ENCODE measurements at regions not wholly inside any gene's neighbourhood (a gene's known extent, or its start where the extent isn't known, plus 50 kb on each side); places are given as distances from the start of the nearest gene placed in this dataset.

- H3K4me1 Mint-ChIP-seq (ENCODE audit: low read depth): no peaks in the 10 kb centered on the region
- H3K27ac Mint-ChIP-seq (ENCODE audit: unreplicated experiment): no peak overlapping the region
- TF ChIP-seq, protein P1, sequence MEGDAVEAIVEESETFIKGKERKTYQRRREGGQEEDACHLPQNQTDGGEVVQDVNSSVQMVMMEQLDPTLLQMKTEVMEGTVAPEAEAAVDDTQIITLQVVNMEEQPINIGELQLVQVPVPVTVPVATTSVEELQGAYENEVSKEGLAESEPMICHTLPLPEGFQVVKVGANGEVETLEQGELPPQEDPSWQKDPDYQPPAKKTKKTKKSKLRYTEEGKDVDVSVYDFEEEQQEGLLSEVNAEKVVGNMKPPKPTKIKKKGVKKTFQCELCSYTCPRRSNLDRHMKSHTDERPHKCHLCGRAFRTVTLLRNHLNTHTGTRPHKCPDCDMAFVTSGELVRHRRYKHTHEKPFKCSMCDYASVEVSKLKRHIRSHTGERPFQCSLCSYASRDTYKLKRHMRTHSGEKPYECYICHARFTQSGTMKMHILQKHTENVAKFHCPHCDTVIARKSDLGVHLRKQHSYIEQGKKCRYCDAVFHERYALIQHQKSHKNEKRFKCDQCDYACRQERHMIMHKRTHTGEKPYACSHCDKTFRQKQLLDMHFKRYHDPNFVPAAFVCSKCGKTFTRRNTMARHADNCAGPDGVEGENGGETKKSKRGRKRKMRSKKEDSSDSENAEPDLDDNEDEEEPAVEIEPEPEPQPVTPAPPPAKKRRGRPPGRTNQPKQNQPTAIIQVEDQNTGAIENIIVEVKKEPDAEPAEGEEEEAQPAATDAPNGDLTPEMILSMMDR (IDR thresholded peaks at IDR 0.05): no peak
- peaks cover 10% of the 10 kb centered on the region for H3K27me3 Mint-ChIP-seq (ENCODE audit: low read depth)
- H3K9me3 Mint-ChIP-seq (ENCODE audit: low read depth): no peaks in the 10 kb centered on the region
- no peak for DNase-seq (ENCODE audit: low spot score)
- H3K4me3 Mint-ChIP-seq (ENCODE audit: unreplicated experiment): no peak overlapping the region
- no peaks in the 10 kb centered on the region for H3K36me3 Mint-ChIP-seq (ENCODE audit: low read depth)
Measured at GRCh38 chr6:71430018-71430417, 141.4 kb downstream of the OGFRL1 start.

DNA sequence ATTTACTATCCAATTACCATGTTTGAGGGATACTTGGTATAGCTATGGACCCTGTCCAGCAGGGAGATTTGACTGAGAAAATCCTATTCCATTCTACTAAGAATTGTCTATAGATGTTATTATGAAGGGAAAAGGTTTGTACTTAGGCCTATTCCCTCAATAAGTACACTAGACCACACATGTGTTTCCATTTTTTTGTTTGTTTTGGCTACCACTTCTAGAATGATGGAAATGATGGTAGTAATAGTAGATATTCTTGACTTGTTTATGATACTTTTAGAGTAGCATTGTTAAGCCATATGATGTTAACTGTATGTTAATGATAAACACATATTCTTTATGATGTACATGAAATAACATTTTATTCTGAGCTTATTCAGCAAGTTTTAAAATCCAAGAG lies 144.8 kb downstream of the OGFRL1 start:
- Mint-ChIP-seq H3K9me3 (ENCODE audit: low read depth) (no peaks in the 10 kb centered on the region), H3K36me3 (ENCODE audit: low read depth) (no peaks in the 10 kb centered on the region), H3K4me3 (ENCODE audit: unreplicated experiment) (no peak overlapping the region), H3K4me1 (ENCODE audit: low read depth) (no peaks in the 10 kb centered on the region), H3K27me3 (ENCODE audit: low read depth) (peaks cover 2% of the 10 kb centered on the region), H3K27ac (ENCODE audit: unreplicated experiment) (no peak overlapping the region)
- TF ChIP-seq, protein P1 (IDR thresholded peaks at IDR 0.05): no peak
- no peak for DNase-seq (ENCODE audit: low spot score)

- Mint-ChIP-seq H3K4me1 (ENCODE audit: low read depth) (peaks cover 8% of the 10 kb centered on the region), H3K27ac (ENCODE audit: unreplicated experiment) (no peak overlapping the region), H3K36me3 (ENCODE audit: low read depth) (no peaks in the 10 kb centered on the region), H3K27me3 (ENCODE audit: low read depth) (no peaks in the 10 kb centered on the region), H3K4me3 (ENCODE audit: unreplicated experiment) (no peak overlapping the region), H3K9me3 (ENCODE audit: low read depth) (peaks cover 13% of the 10 kb centered on the region)
- no peak for DNase-seq (ENCODE audit: low spot score)
- TF ChIP-seq, protein P1 (IDR thresholded peaks at IDR 0.05): no peak
Measured at GRCh38 chr6:71444222-71444621, 155.6 kb downstream of the OGFRL1 start.

- Mint-ChIP-seq H3K27me3 (ENCODE audit: low read depth) (no peaks in the 10 kb centered on the region), H3K9me3 (ENCODE audit: low read depth) (peaks cover under 1% of the 10 kb centered on the region), H3K36me3 (ENCODE audit: low read depth) (no peaks in the 10 kb centered on the region), H3K4me1 (ENCODE audit: low read depth) (peaks cover 8% of the 10 kb centered on the region), H3K4me3 (ENCODE audit: unreplicated experiment) (no peak overlapping the region), H3K27ac (ENCODE audit: unreplicated experiment) (no peak overlapping the region)
- DNase-seq (ENCODE audit: low spot score): no peak
- TF ChIP-seq, protein P1 (IDR thresholded peaks at IDR 0.05): no peak
Measured at GRCh38 chr6:71446057-71446456, 157.4 kb downstream of the OGFRL1 start.

GRCh38 chr6:71446470-71446869 lies 157.9 kb downstream of the OGFRL1 start:
- Mint-ChIP-seq H3K4me1 (ENCODE audit: low read depth) (peaks cover 8% of the 10 kb centered on the region), H3K4me3 (ENCODE audit: unreplicated experiment) (no peak overlapping the region), H3K36me3 (ENCODE audit: low read depth) (no peaks in the 10 kb centered on the region), H3K9me3 (ENCODE audit: low read depth) (no peaks in the 10 kb centered on the region), H3K27me3 (ENCODE audit: low read depth) (no peaks in the 10 kb centered on the region), H3K27ac (ENCODE audit: unreplicated experiment) (no peak overlapping the region)
- TF ChIP-seq, protein P1 (IDR thresholded peaks at IDR 0.05): no peak
- no peak for DNase-seq (ENCODE audit: low spot score)

All from chondrocyte (in vitro differentiated cells).